Activated CD4-positive, alpha-beta T cell treated with anti-CD3 and anti-CD28 coated beads, Interleukin-2, amount 50 U/mL, for 48 hours (primary cell): ENCODE measurements at regions not wholly inside any gene's neighbourhood (a gene's known extent, or its start where the extent isn't known, plus 50 kb on each side); places are given as distances from the start of the nearest gene placed in this dataset.

Experiments used
- DNase-seq, 2 experiments: peaks; one replicate each; pipeline ENCODE4 v3.0.0-alpha.2; 2020

- no peak for DNase-seq
These were observed 173.1 kb downstream of the NECTIN3 start for GRCh38 chr3:111244760-111245159.

GRCh38 chr3:111246967-111247760 is 175.5 kb downstream of the NECTIN3 start:
- DNase-seq: no peak

- DNase-seq: no peak
These were observed 176.8 kb downstream of the NECTIN3 start for GRCh38 chr3:111248406-111248805.

GRCh38 chr3:111249421-111249820 is 177.8 kb downstream of the NECTIN3 start:
- DNase-seq: no peak

- no peak for DNase-seq
These were observed 181.2 kb downstream of the NECTIN3 start for GRCh38 chr3:111252779-111253178.

GRCh38 chr3:111253733-111254132 is 182.1 kb downstream of the NECTIN3 start:
- DNase-seq: no peak

GRCh38 chr3:111260878-111261277 is 189.3 kb downstream of the NECTIN3 start:
- DNase-seq: no peak

- DNase-seq: no peak
These were observed 198.2 kb downstream of the NECTIN3 start for GRCh38 chr3:111269777-111270176.

GRCh38 chr3:111277226-111277625 is 205.6 kb downstream of the NECTIN3 start:
- no peak for DNase-seq

GRCh38 chr3:111278959-111279358 is 207.3 kb downstream of the NECTIN3 start:
- DNase-seq: no peak

GRCh38 chr3:111282024-111282423 is 210.4 kb downstream of the NECTIN3 start:
- DNase-seq: no peak

GRCh38 chr3:111283165-111283564 is 211.5 kb downstream of the NECTIN3 start:
- DNase-seq: no peak

- DNase-seq: no peak
These were observed 213.0 kb downstream of the NECTIN3 start for GRCh38 chr3:111284503-111285183.

GRCh38 chr3:111285184-111285538 is 213.5 kb downstream of the NECTIN3 start:
- DNase-seq: no peak

- no peak for DNase-seq
These were observed 214.1 kb downstream of the NECTIN3 start for GRCh38 chr3:111285694-111286093.

GRCh38 chr3:111286746-111287145 is 215.1 kb downstream of the NECTIN3 start:
- DNase-seq: no peak

GRCh38 chr3:111292117-111292516 is 220.5 kb downstream of the NECTIN3 start:
- DNase-seq: no peak

GRCh38 chr3:111299192-111299615 is 227.6 kb downstream of the NECTIN3 start:
- DNase-seq: no peak

- DNase-seq: no peak
These were observed 229.7 kb downstream of the NECTIN3 start for GRCh38 chr3:111301238-111301798.

GRCh38 chr3:111302063-111302462 is 230.4 kb downstream of the NECTIN3 start:
- DNase-seq: no peak

GRCh38 chr3:111303760-111304159 is 232.1 kb downstream of the NECTIN3 start:
- no peak for DNase-seq

GRCh38 chr3:111307676-111308075 is 234.3 kb upstream of the CD96 start:
- no peak for DNase-seq

GRCh38 chr3:111311126-111311525 is 230.9 kb upstream of the CD96 start:
- DNase-seq: no peak

- no peak for DNase-seq
These were observed 230.2 kb upstream of the CD96 start for GRCh38 chr3:111311709-111312235.
